H9 (cell line): ENCODE measurements at regions not wholly inside any gene's neighbourhood (a gene's known extent, or its start where the extent isn't known, plus 50 kb on each side); places are given as distances from the start of the nearest gene placed in this dataset.
A peak's percentile ranks its signal among the peaks of the same experiment; 100 is the strongest.

Experiments used
- DNase-seq: peaks from one replicate; pipeline ENCODE4 v3.0.0-alpha.2; 2017
- H2AFZ ChIP-seq: one replicate; pipeline ENCODE4 v1.6.1; 2013; ENCODE audit warnings: mild to moderate bottlenecking, low read length, control low read depth, moderate library complexity
- H2AK5ac ChIP-seq: 2 replicates; pipeline ENCODE4 v1.6.1; 2013; ENCODE audit warnings: low read length, control low read depth, mixed read lengths; ENCODE audit not compliant: insufficient read length
- H2BK120ac ChIP-seq: one replicate; pipeline ENCODE4 v1.6.1; 2013; ENCODE audit warnings: low read depth, mild to moderate bottlenecking, low read length, control low read depth, inconsistent platforms; ENCODE audit not compliant: poor library complexity, severe bottlenecking
- H2BK12ac ChIP-seq: 2 replicates; pipeline ENCODE4 v1.6.1; 2013; ENCODE audit warnings: low read length, control low read depth, mixed read lengths, low read depth; ENCODE audit not compliant: insufficient read length
- H2BK15ac ChIP-seq: 2 replicates; pipeline ENCODE4 v1.6.1; 2013; ENCODE audit warnings: low read depth, low read length, control low read depth
- H2BK20ac ChIP-seq: one replicate; pipeline ENCODE4 v1.6.1; 2013; ENCODE audit warnings: low read depth, mild to moderate bottlenecking, low read length, control low read depth, inconsistent platforms; ENCODE audit not compliant: poor library complexity, severe bottlenecking
- H2BK5ac ChIP-seq: 2 replicates; pipeline ENCODE4 v1.6.1; 2013; ENCODE audit warnings: low read length, control low read depth, mixed read lengths; ENCODE audit not compliant: insufficient read length
- H3K14ac ChIP-seq: 2 replicates; pipeline ENCODE4 v1.6.1; 2013; ENCODE audit warnings: low read length, control low read depth; ENCODE audit not compliant: insufficient read depth
- H3K18ac ChIP-seq: 2 replicates; pipeline ENCODE4 v1.6.1; 2013; ENCODE audit warnings: low read depth, mild to moderate bottlenecking, mixed read lengths, low read length, control low read depth; ENCODE audit not compliant: insufficient read length
- H3K23ac ChIP-seq: 2 replicates; pipeline ENCODE4 v1.6.1; 2013; ENCODE audit warnings: low read length, control low read depth, mixed read lengths, low read depth; ENCODE audit not compliant: insufficient read length
- H3K23me2 ChIP-seq: 2 replicates; pipeline ENCODE4 v1.6.1; 2013; ENCODE audit warnings: low read depth, mild to moderate bottlenecking, mixed read lengths, low read length, control low read depth; ENCODE audit not compliant: insufficient read length, poor library complexity, severe bottlenecking
- H3K27ac ChIP-seq: 2 replicates; pipeline ENCODE4 v1.5.1; 2013; ENCODE audit warnings: low read length, control low read depth, mixed read lengths, low read depth; ENCODE audit not compliant: insufficient read length
- H3K27me3 ChIP-seq: 2 replicates; pipeline ENCODE4 v1.6.1; 2013; ENCODE audit warnings: low read length, control low read depth, inconsistent platforms; ENCODE audit not compliant: insufficient read depth
- H3K4ac ChIP-seq: 2 replicates; pipeline ENCODE4 v1.6.1; 2013; ENCODE audit warnings: low read depth, mild to moderate bottlenecking, control low read depth, inconsistent platforms, low read length, moderate library complexity
- H3K4me1 ChIP-seq: 2 replicates; pipeline ENCODE4 v1.6.1; 2013; ENCODE audit warnings: low read length, control low read depth, inconsistent platforms; ENCODE audit not compliant: insufficient read depth
- H3K4me2 ChIP-seq: 2 replicates; pipeline ENCODE4 v1.6.1; 2013; ENCODE audit warnings: low read length, control low read depth, mixed read lengths; ENCODE audit not compliant: insufficient read length, insufficient read depth
- H3K56ac ChIP-seq: 2 replicates; pipeline ENCODE4 v1.6.1; 2013; ENCODE audit warnings: low read depth, mild to moderate bottlenecking, mixed read lengths, low read length, control low read depth; ENCODE audit not compliant: insufficient read length
- H3K79me1 ChIP-seq: 2 replicates; pipeline ENCODE4 v1.6.1; 2013; ENCODE audit warnings: low read depth, mild to moderate bottlenecking, moderate library complexity, low read length, control low read depth, inconsistent platforms; ENCODE audit not compliant: insufficient read depth, poor library complexity, severe bottlenecking
- H3K79me2 ChIP-seq: 2 replicates; pipeline ENCODE4 v1.6.1; 2013; ENCODE audit warnings: low read length, control low read depth, inconsistent platforms; ENCODE audit not compliant: insufficient read depth
- H3K9ac ChIP-seq: 2 replicates; pipeline ENCODE4 v1.6.1; 2013; ENCODE audit warnings: low read length, control low read depth, mixed read lengths; ENCODE audit not compliant: insufficient read length; ENCODE audit errors: extremely low read depth
- H3K9me3 ChIP-seq: one replicate; pipeline ENCODE4 v1.6.1; 2013; ENCODE audit warnings: low read depth, low read length, inconsistent platforms; ENCODE audit not compliant: control insufficient read depth
- H3T11ph ChIP-seq: one replicate; pipeline ENCODE4 v1.6.1; 2013; ENCODE audit warnings: mild to moderate bottlenecking, low read length, control low read depth, inconsistent platforms
- H4K20me1 ChIP-seq: one replicate; pipeline ENCODE4 v1.6.1; 2013; ENCODE audit not compliant: control insufficient read depth, insufficient read length, insufficient read depth
- H4K5ac ChIP-seq: 2 replicates; pipeline ENCODE4 v1.6.1; 2013; ENCODE audit warnings: low read depth, mild to moderate bottlenecking, mixed read lengths, low read length, control low read depth; ENCODE audit not compliant: insufficient read length
- H4K8ac ChIP-seq: replicated peaks from 2 replicates; pipeline ENCODE4 v1.6.1; 2013; ENCODE audit warnings: low read length, control low read depth, mixed read lengths, low read depth; ENCODE audit not compliant: insufficient read length
- H4K91ac ChIP-seq: 2 replicates; pipeline ENCODE4 v1.6.1; 2013; ENCODE audit warnings: low read depth, mild to moderate bottlenecking, moderate library complexity, mixed read lengths, low read length, control low read depth; ENCODE audit not compliant: insufficient read length
- H3K27ac Mint-ChIP-seq, 3 experiments: 2 replicates in 2 of 3; 3 replicates in 1 of 3; pipeline ENCODE4 v1.8.0; 2020 to 2021; ENCODE audit warnings: mixed read lengths in 3 of 3, mild to moderate bottlenecking in 1 of 3, moderate library complexity in 1 of 3
- H3K27me3 Mint-ChIP-seq: 2 replicates; pipeline ENCODE4 v1.8.0; 2021; ENCODE audit warnings: low read depth, mild to moderate bottlenecking, moderate library complexity, mixed read lengths
- H3K36me3 Mint-ChIP-seq, 3 experiments: 2 replicates in 2 of 3; 3 replicates in 1 of 3; pipeline ENCODE4 v1.8.0; 2020 to 2021; ENCODE audit warnings: low read depth in 3 of 3, mixed read lengths in 3 of 3; ENCODE audit not compliant: insufficient read depth in 1 of 3
- H3K4me1 Mint-ChIP-seq, 2 experiments: 2 replicates each; pipeline ENCODE4 v1.8.0; 2020; ENCODE audit warnings: mixed read lengths in 2 of 2
- H3K4me3 Mint-ChIP-seq, 2 experiments: 2 replicates in 1 of 2; 3 replicates in 1 of 2; pipeline ENCODE4 v1.8.0; 2020 to 2021; ENCODE audit warnings: mild to moderate bottlenecking in 2 of 2, mixed read lengths in 2 of 2, moderate library complexity in 1 of 2
- H3K9me3 Mint-ChIP-seq, 2 experiments: 2 replicates in 1 of 2; 3 replicates in 1 of 2; pipeline ENCODE4 v1.8.0; 2020; ENCODE audit warnings: mild to moderate bottlenecking in 2 of 2, mixed read lengths in 2 of 2, moderate library complexity in 1 of 2
- WGBS: extraction: QIAGEN DNeasy Blood & Tissue Kit; methylation state at CpG from one replicate; pipeline ENCODE4 v1.1.7; 2013; ENCODE audit warnings: missing lambda C conversion rate, low lambda C conversion rate, mixed read lengths; ENCODE audit not compliant: insufficient read length; ENCODE audit errors: extremely low coverage; 5-methylcytosine and 5-hydroxymethylcytosine counted together
- TF ChIP-seq, protein P1 (sequence below): fragments of 200-600 bp; sonication (generic); conservative IDR thresholded peaks from 3 replicates; pipeline ENCODE4 v1.8.0; 2021; ENCODE audit warnings: antibody characterized with exemption, mild to moderate bottlenecking

DNA sequence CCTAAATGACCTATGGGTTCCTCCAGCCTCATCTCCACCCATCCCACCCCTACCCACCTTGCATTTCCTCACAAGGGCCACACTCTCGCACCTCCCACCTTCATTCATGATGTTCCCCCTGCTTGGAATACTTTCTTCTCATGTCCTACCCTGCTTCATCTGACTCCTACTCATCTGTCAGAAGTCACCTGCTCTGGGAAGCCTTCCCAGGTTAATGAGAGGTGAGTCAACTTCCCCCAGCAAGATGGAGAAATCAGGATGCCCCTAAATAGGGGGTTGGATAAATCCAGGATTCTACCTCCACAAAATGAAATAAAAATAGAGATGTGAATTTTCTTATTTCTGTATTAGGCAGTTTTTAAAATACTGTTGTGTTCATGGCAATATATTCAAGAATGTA, 51.0 kb upstream of the WSB1 start:
- H2AK5ac ChIP-seq = no peak overlapping the region

More for the DNA sequence above, 51.0 kb upstream of the WSB1 start:
- Histone ChIP-seq H4K8ac (no peak overlapping the region), H2BK20ac (no peak overlapping the region), H3K27ac (no peak overlapping the region), H3T11ph (no peak overlapping the region), H2AFZ (no peak overlapping the region), H3K27me3 (no peaks in the 10 kb centered on the region), H3K9ac (no peak overlapping the region), H2BK12ac (no peak overlapping the region), H3K4me1 (0 out of 2 replicates have a peak, but pooled peaks cover 3% of the 10 kb centered on the region), H3K18ac (no peak overlapping the region), H4K20me1 (no peaks in the 10 kb centered on the region), H4K5ac (no peak overlapping the region), H2BK120ac (no peak overlapping the region), H3K56ac (no peak overlapping the region), H3K4ac (no peak overlapping the region), H3K79me2 (no peaks in the 10 kb centered on the region), H3K23ac (no peak overlapping the region), H2BK5ac (no peak overlapping the region), H2BK15ac (no peak overlapping the region), H3K14ac (no peak overlapping the region), H3K79me1 (no peaks in the 10 kb centered on the region), H4K91ac (no peak overlapping the region), H3K23me2 (no peaks in the 10 kb centered on the region), H3K9me3 (no peaks in the 10 kb centered on the region), H3K4me2 (no peak overlapping the region)
- H3K27ac Mint-ChIP-seq = peak overlapping the region in 1 of 3 experiments; percentile 68; a peak in 2 of 7 replicates
- H3K36me3 Mint-ChIP-seq = no peaks in the 10 kb centered on the region
- TF ChIP-seq, protein P1, sequence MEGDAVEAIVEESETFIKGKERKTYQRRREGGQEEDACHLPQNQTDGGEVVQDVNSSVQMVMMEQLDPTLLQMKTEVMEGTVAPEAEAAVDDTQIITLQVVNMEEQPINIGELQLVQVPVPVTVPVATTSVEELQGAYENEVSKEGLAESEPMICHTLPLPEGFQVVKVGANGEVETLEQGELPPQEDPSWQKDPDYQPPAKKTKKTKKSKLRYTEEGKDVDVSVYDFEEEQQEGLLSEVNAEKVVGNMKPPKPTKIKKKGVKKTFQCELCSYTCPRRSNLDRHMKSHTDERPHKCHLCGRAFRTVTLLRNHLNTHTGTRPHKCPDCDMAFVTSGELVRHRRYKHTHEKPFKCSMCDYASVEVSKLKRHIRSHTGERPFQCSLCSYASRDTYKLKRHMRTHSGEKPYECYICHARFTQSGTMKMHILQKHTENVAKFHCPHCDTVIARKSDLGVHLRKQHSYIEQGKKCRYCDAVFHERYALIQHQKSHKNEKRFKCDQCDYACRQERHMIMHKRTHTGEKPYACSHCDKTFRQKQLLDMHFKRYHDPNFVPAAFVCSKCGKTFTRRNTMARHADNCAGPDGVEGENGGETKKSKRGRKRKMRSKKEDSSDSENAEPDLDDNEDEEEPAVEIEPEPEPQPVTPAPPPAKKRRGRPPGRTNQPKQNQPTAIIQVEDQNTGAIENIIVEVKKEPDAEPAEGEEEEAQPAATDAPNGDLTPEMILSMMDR = no peak
- no peak overlapping the region for H3K4me3 Mint-ChIP-seq
- no peaks in the 10 kb centered on the region for H3K9me3 Mint-ChIP-seq
- H3K27me3 Mint-ChIP-seq = peaks cover 1% of the 10 kb centered on the region; the same call in 1 of the 2 replicates
- WGBS = no CpG with 5 or more reads among the region's 1 CpG
- DNase-seq = no peak
- peaks cover 20 to 21% of the 10 kb centered on the region in 2 experiments for H3K4me1 Mint-ChIP-seq
